ENCODE measurements at regions not wholly inside any gene's neighbourhood (a gene's known extent, or its start where the extent isn't known, plus 50 kb on each side); places are given as distances from the start of the nearest gene placed in this dataset.

DNA sequence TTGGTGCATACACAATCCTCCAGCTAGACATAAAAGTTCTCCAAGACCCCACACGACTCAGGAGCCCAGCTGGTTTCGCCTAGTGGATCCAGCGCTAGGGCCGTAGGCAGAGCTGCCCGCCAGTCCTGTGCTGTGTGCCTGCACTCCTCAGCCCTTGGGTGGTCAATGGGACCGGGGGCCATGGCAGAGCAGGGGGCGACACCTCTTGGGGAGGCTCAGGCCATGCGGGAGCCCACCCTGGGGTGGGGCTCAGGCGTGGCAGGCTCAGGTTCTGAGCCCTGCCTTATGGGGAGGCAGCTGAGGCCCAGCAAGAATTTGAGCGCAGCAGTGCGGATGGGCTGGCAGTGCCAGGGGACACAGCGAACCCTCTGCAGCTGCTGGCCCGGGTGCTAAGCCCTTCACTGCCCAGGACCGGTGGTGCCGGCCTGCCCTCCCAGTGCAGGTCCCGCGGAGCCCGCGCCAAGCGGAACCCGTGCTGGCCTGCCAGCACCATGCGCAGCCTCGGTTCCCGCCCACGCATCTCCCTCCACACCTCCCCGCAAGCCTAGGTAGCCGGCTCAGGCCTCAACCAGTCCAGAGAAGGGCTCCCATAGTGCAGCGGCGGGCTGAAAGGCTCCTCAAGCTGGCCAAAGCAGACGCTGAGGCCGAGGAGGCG is 1566.6 kb upstream of the SLC39A10 start:
- H4K20me1 ChIP-seq (ENCODE audit: insufficient read depth), result no peaks in the 10 kb centered on the region
- H3K9me2 ChIP-seq, result no peaks in the 10 kb centered on the region
- no peaks in the 10 kb centered on the region for H3K79me2 ChIP-seq (ENCODE audit: insufficient read depth)
- no peak overlapping the region for H3K9ac ChIP-seq
- H3K4me1 ChIP-seq (ENCODE audit: control insufficient read depth in 1 of 2, insufficient read depth in 2 of 2, low read depth in 1 of 2, low read length in 1 of 2), result no peaks in the 10 kb centered on the region; a peak in 1 of 4 replicates
- DNase-seq, result no peak
- no peak overlapping the region for H3K4me3 ChIP-seq (ENCODE audit: low read depth in 2 of 2, low read length in 1 of 2)
- H2AFZ ChIP-seq (ENCODE audit: low read depth), result no peak overlapping the region
- WGBS (ENCODE audit: low lambda C conversion rate), result 50% methylated on average over 13 of the region's 32 CpGs
- no peak for TF ChIP-seq ELF1 (IDR thresholded peaks at IDR 0.05)
- TF ChIP-seq TEAD4 (IDR thresholded peaks at IDR 0.05; ENCODE audit: borderline replicate concordance, insufficient read depth), result no peak
- TF ChIP-seq, protein P1, sequence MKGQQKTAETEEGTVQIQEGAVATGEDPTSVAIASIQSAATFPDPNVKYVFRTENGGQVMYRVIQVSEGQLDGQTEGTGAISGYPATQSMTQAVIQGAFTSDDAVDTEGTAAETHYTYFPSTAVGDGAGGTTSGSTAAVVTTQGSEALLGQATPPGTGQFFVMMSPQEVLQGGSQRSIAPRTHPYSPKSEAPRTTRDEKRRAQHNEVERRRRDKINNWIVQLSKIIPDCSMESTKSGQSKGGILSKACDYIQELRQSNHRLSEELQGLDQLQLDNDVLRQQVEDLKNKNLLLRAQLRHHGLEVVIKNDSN (IDR thresholded peaks at IDR 0.05; ENCODE audit: borderline replicate concordance, low read depth), result no peak
- no peak for TF ChIP-seq YY1 (IDR thresholded peaks at IDR 0.05; ENCODE audit: low read depth)
- no peak for TF ChIP-seq CHD2 (IDR thresholded peaks at IDR 0.05; ENCODE audit: low read length, partially characterized antibody)
- no peak for TF ChIP-seq EZH2phosphoT487 (IDR thresholded peaks at IDR 0.05; ENCODE audit: borderline replicate concordance, low read depth)
- TF ChIP-seq, protein P2, sequence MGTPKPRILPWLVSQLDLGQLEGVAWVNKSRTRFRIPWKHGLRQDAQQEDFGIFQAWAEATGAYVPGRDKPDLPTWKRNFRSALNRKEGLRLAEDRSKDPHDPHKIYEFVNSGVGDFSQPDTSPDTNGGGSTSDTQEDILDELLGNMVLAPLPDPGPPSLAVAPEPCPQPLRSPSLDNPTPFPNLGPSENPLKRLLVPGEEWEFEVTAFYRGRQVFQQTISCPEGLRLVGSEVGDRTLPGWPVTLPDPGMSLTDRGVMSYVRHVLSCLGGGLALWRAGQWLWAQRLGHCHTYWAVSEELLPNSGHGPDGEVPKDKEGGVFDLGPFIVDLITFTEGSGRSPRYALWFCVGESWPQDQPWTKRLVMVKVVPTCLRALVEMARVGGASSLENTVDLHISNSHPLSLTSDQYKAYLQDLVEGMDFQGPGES (IDR thresholded peaks at IDR 0.05; ENCODE audit: low read depth, low read length), result no peak
- TF ChIP-seq JUND (IDR thresholded peaks at IDR 0.05), result no peak
- TF ChIP-seq, protein P3, sequence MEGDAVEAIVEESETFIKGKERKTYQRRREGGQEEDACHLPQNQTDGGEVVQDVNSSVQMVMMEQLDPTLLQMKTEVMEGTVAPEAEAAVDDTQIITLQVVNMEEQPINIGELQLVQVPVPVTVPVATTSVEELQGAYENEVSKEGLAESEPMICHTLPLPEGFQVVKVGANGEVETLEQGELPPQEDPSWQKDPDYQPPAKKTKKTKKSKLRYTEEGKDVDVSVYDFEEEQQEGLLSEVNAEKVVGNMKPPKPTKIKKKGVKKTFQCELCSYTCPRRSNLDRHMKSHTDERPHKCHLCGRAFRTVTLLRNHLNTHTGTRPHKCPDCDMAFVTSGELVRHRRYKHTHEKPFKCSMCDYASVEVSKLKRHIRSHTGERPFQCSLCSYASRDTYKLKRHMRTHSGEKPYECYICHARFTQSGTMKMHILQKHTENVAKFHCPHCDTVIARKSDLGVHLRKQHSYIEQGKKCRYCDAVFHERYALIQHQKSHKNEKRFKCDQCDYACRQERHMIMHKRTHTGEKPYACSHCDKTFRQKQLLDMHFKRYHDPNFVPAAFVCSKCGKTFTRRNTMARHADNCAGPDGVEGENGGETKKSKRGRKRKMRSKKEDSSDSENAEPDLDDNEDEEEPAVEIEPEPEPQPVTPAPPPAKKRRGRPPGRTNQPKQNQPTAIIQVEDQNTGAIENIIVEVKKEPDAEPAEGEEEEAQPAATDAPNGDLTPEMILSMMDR (IDR thresholded peaks at IDR 0.05), result no peak
- no peak for TF ChIP-seq GATA2 (CRISPR knock-in tag; IDR thresholded peaks at IDR 0.05)
- no peak for TF ChIP-seq FOSL2 (IDR thresholded peaks at IDR 0.05; ENCODE audit: borderline replicate concordance, low read depth)
- no peak for TF ChIP-seq SIN3A (IDR thresholded peaks at IDR 0.05; ENCODE audit: borderline replicate concordance, low read depth, low read length)
- TF ChIP-seq POLR2AphosphoS5 (IDR thresholded peaks at IDR 0.05; ENCODE audit: low read depth, low read length), result no peak
- TF ChIP-seq RFX5 (IDR thresholded peaks at IDR 0.05; ENCODE audit: low read length), result no peak
- POLR2A ChIA-PET, result no interaction called here
- CTCF ChIA-PET, result no interaction called here
- no peak overlapping the region for H3K27ac ChIP-seq (ENCODE audit: low read depth in 2 of 2, low read length in 1 of 2)
- no peaks in the 10 kb centered on the region for H3K9me3 ChIP-seq
- no peak overlapping the region for H3K4me2 ChIP-seq
- H3K36me3 ChIP-seq (replicated peaks in 1 of 2; ENCODE audit: control insufficient read depth in 1 of 2, insufficient read depth in 2 of 2, low read length in 1 of 2), result no peaks in the 10 kb centered on the region
- no peaks in the 10 kb centered on the region for H3F3A ChIP-seq (replicated peaks; ENCODE audit: insufficient read depth)
- H3K27me3 ChIP-seq (ENCODE audit: insufficient read depth), result no peaks in the 10 kb centered on the region
